Esophagus (tissue), 2 donors: ENCODE measurements at regions not wholly inside any gene's neighbourhood (a gene's known extent, or its start where the extent isn't known, plus 50 kb on each side); places are given as distances from the start of the nearest gene placed in this dataset.

ENCODE experiments used
- H3K27ac ChIP-seq, 2 donors: one replicate each; pipeline ENCODE4 v1.5.1; 2013; ENCODE audit warnings: low read depth in 2 of 2, mild to moderate bottlenecking in 2 of 2, inconsistent platforms in 1 of 2, low read length in 1 of 2, moderate library complexity in 1 of 2
- H3K27me3 ChIP-seq, 2 donors: one replicate each; pipeline ENCODE4 v1.6.1; 2013; ENCODE audit warnings: low read length in 2 of 2, control low read depth in 1 of 2, mild to moderate bottlenecking in 1 of 2; ENCODE audit not compliant: insufficient read depth in 2 of 2, control insufficient read depth in 1 of 2
- H3K36me3 ChIP-seq, 2 donors: one replicate each; pipeline ENCODE4 v1.6.1; 2013; ENCODE audit warnings: low read length in 1 of 2; ENCODE audit not compliant: control insufficient read depth in 2 of 2, insufficient read depth in 2 of 2
- H3K4me1 ChIP-seq, 2 donors: one replicate each; pipeline ENCODE4 v1.6.1; 2013; ENCODE audit warnings: low read length in 1 of 2; ENCODE audit not compliant: control insufficient read depth in 2 of 2, insufficient read depth in 2 of 2
- H3K4me3 ChIP-seq, 2 donors: one replicate each; pipeline ENCODE4 v1.5.1; 2013; ENCODE audit warnings: low read length in 2 of 2, mild to moderate bottlenecking in 2 of 2, low read depth in 1 of 2, moderate library complexity in 1 of 2
- H3K9me3 ChIP-seq, 2 donors: one replicate each; pipeline ENCODE4 v1.6.1; 2013; ENCODE audit warnings: mild to moderate bottlenecking in 2 of 2, low read depth in 1 of 2, low read length in 1 of 2, moderate library complexity in 1 of 2; ENCODE audit not compliant: control insufficient read depth in 2 of 2, insufficient read depth in 1 of 2
- WGBS, 2 donors: extraction: QIAGEN DNeasy Blood & Tissue Kit; methylation state at CpG; one replicate each; pipeline ENCODE4 v1.1.7; 2013; 5-methylcytosine and 5-hydroxymethylcytosine counted together
- donor health status: healthy with polysubstance abuse.
- donor health status: Bipolar disorder and iron deficiency.

GRCh38 chr3:87147562-87147961 is 79.5 kb upstream of the CHMP2B start:
- Histone ChIP-seq H3K27me3 (no peaks in the 10 kb centered on the region), H3K4me1 (no peaks in the 10 kb centered on the region), H3K4me3 (no peak overlapping the region), H3K9me3 (no peaks in the 10 kb centered on the region), H3K27ac (no peak overlapping the region), H3K36me3 (no peaks in the 10 kb centered on the region)
- WGBS, 2 donors = 84 to 85% methylated on average over 8 of the region's 8 CpGs

GRCh38 chr3:87145553-87145952 is 81.6 kb upstream of the CHMP2B start:
- no peak overlapping the region for H3K4me3 ChIP-seq
- H3K4me1 ChIP-seq = no peaks in the 10 kb centered on the region
- H3K36me3 ChIP-seq = no peaks in the 10 kb centered on the region
- peaks cover 2 to 6% of the 10 kb centered on the region in 2 donors for H3K9me3 ChIP-seq
- H3K27ac ChIP-seq = no peak overlapping the region
- H3K27me3 ChIP-seq = no peaks in the 10 kb centered on the region
- 56 to 61% methylated on average over 6 of the region's 6 CpGs for WGBS, 2 donors

GRCh38 chr3:87136066-87136596 is 91.0 kb upstream of the CHMP2B start:
- no peaks in the 10 kb centered on the region for H3K36me3 ChIP-seq
- no peaks in the 10 kb centered on the region for H3K4me1 ChIP-seq
- H3K27ac ChIP-seq = no peak overlapping the region
- no peak overlapping the region for H3K4me3 ChIP-seq
- H3K27me3 ChIP-seq = no peaks in the 10 kb centered on the region
- WGBS, 2 donors = 73 to 78% methylated on average over 2 of the region's 2 CpGs
- H3K9me3 ChIP-seq = peaks cover 0 to 2% of the 10 kb centered on the region in 2 donors

GRCh38 chr3:87135412-87135811 is 91.7 kb upstream of the CHMP2B start:
- no peaks in the 10 kb centered on the region for H3K36me3 ChIP-seq
- no peak overlapping the region for H3K4me3 ChIP-seq
- H3K9me3 ChIP-seq = no peaks in the 10 kb centered on the region
- no peaks in the 10 kb centered on the region for H3K4me1 ChIP-seq
- H3K27me3 ChIP-seq = no peaks in the 10 kb centered on the region
- WGBS, 2 donors = 71% methylated on average over 3 of the region's 3 CpGs
- H3K27ac ChIP-seq = no peak overlapping the region

GRCh38 chr3:87132801-87133200 is 94.3 kb upstream of the CHMP2B start:
- no peaks in the 10 kb centered on the region for H3K36me3 ChIP-seq
- H3K4me1 ChIP-seq = no peaks in the 10 kb centered on the region
- H3K4me3 ChIP-seq = no peak overlapping the region
- 93 to 94% methylated on average over 2 of the region's 2 CpGs for WGBS, 2 donors
- no peak overlapping the region for H3K27ac ChIP-seq
- H3K9me3 ChIP-seq = no peaks in the 10 kb centered on the region
- no peaks in the 10 kb centered on the region for H3K27me3 ChIP-seq

GRCh38 chr3:87128006-87128405 is 99.1 kb upstream of the CHMP2B start:
- H3K27me3 ChIP-seq = no peaks in the 10 kb centered on the region
- no peaks in the 10 kb centered on the region for H3K36me3 ChIP-seq
- no peak overlapping the region for H3K27ac ChIP-seq
- H3K9me3 ChIP-seq = no peaks in the 10 kb centered on the region
- H3K4me3 ChIP-seq = no peak overlapping the region
- WGBS, 2 donors = 86 to 93% methylated on average over 2 of the region's 2 CpGs
- no peaks in the 10 kb centered on the region for H3K4me1 ChIP-seq

GRCh38 chr3:87127281-87127680 is 99.8 kb upstream of the CHMP2B start:
- Histone ChIP-seq H3K36me3 (no peaks in the 10 kb centered on the region), H3K27ac (no peak overlapping the region), H3K27me3 (no peaks in the 10 kb centered on the region), H3K4me3 (no peak overlapping the region), H3K4me1 (no peaks in the 10 kb centered on the region), H3K9me3 (no peaks in the 10 kb centered on the region)
- 69 to 73% methylated on average over 6 of the region's 6 CpGs for WGBS, 2 donors

- Histone ChIP-seq H3K9me3 (no peaks in the 10 kb centered on the region), H3K27ac (no peak overlapping the region), H3K4me1 (no peaks in the 10 kb centered on the region), H3K4me3 (no peak overlapping the region), H3K36me3 (no peaks in the 10 kb centered on the region), H3K27me3 (no peaks in the 10 kb centered on the region)
- WGBS, 2 donors = 57 to 60% methylated on average over 4 of the region's 4 CpGs
Measured at GRCh38 chr3:87126321-87126720, 100.8 kb upstream of the CHMP2B start.

GRCh38 chr3:87125116-87125515 is 102.0 kb upstream of the CHMP2B start:
- no peaks in the 10 kb centered on the region for H3K27me3 ChIP-seq
- no peaks in the 10 kb centered on the region for H3K4me1 ChIP-seq
- WGBS, 2 donors = 73 to 91% methylated on average over 5 of the region's 5 CpGs
- no peak overlapping the region for H3K27ac ChIP-seq
- H3K9me3 ChIP-seq = no peaks in the 10 kb centered on the region
- no peak overlapping the region for H3K4me3 ChIP-seq
- no peaks in the 10 kb centered on the region for H3K36me3 ChIP-seq

- Histone ChIP-seq H3K4me3 (no peak overlapping the region), H3K36me3 (no peaks in the 10 kb centered on the region), H3K27me3 (no peaks in the 10 kb centered on the region), H3K27ac (no peak overlapping the region), H3K9me3 (no peaks in the 10 kb centered on the region), H3K4me1 (no peaks in the 10 kb centered on the region)
Measured at GRCh38 chr3:87122766-87123165, 104.3 kb upstream of the CHMP2B start.
